ENCODE measurements at regions not wholly inside any gene's neighbourhood (a gene's known extent, or its start where the extent isn't known, plus 50 kb on each side); places are given as distances from the start of the nearest gene placed in this dataset.

DNA sequence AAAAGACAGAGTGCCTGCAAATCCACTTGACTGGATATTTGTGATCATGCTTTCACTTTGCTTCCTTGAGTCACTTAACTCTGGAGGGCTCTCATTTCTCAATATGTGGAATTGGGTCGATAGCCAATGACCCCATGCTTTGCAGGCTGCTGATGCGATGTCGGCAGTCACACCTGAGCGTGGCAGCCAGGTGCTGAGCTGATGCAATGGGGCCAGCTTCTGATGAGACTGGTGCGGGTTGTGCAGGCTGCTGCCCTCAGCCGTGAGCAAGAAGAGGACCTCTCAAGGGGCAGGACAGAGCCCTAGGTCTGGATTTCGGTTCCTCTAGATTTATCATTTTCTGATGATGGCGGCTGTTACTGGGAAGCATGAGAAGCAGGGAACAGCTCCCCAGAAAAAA lies 334.1 kb downstream of the TEX29 start:
- TF ChIP-seq CTCF (IDR thresholded peaks at IDR 0.05 in 8 of 11, conservative IDR thresholded peaks at IDR 0.05 in 3 of 11) (no peak), POLR2A (IDR thresholded peaks at IDR 0.05) (no peak)

All from spleen (tissue), 7 donors.